ENCODE measurements at regions not wholly inside any gene's neighbourhood (a gene's known extent, or its start where the extent isn't known, plus 50 kb on each side); places are given as distances from the start of the nearest gene placed in this dataset.

- H3F3A ChIP-seq (replicated peaks; ENCODE audit: low read depth) = no peaks in the 10 kb centered on the region
- no peaks in the 10 kb centered on the region for H3K27me3 ChIP-seq (ENCODE audit: insufficient read depth)
- TF ChIP-seq REST (IDR thresholded peaks at IDR 0.05; ENCODE audit: unreplicated experiment) (no peak), ETS1 (IDR thresholded peaks at IDR 0.05) (no peak), NANOG (IDR thresholded peaks at IDR 0.05; ENCODE audit: borderline replicate concordance) (no peak), CTCF (conservative IDR thresholded peaks at IDR 0.05; ENCODE audit: low read depth in 2 of 2) (no peak)
- H3K9me2 ChIP-seq (ENCODE audit: insufficient read depth) = peaks cover 16% of the 10 kb centered on the region
- H2AFZ ChIP-seq = no peak overlapping the region
- Mint-ChIP-seq H3K4me3 (no peak overlapping the region), H3K27ac (no peak overlapping the region), H3K9me3 (no peaks in the 10 kb centered on the region), H3K4me1 (no peaks in the 10 kb centered on the region), H3K36me3 (ENCODE audit: low read depth) (no peaks in the 10 kb centered on the region; the same call in 2 of the 3 replicates), H3K27me3 (ENCODE audit: insufficient read depth, low read depth, poor library complexity) (peaks cover 2% of the 10 kb centered on the region)
- no peaks in the 10 kb centered on the region for H3K79me2 ChIP-seq (replicated peaks; ENCODE audit: insufficient read depth)
- H3K4me3 ChIP-seq = no peak overlapping the region
- DNase-seq (ENCODE audit: low spot score) (no peak), ATAC-seq (no peak)
- no peaks in the 10 kb centered on the region for H3K36me3 ChIP-seq (ENCODE audit: insufficient read depth)
- no peak overlapping the region for H3K27ac ChIP-seq (ENCODE audit: low read depth)
- H3K4me1 ChIP-seq (ENCODE audit: insufficient read depth) = no peaks in the 10 kb centered on the region
- H3K4me2 ChIP-seq = no peak overlapping the region
- no peaks in the 10 kb centered on the region for H4K20me1 ChIP-seq (replicated peaks; ENCODE audit: insufficient read depth)
These were observed 134.7 kb upstream of the SMIM21 start for GRCh38 chr18:75562216-75562615.

GRCh38 chr18:75558790-75559189, 131.3 kb upstream of the SMIM21 start:
- peaks cover 12% of the 10 kb centered on the region for H3K4me1 ChIP-seq (ENCODE audit: insufficient read depth)
- Mint-ChIP-seq H3K4me1 (peaks cover 21% of the 10 kb centered on the region), H3K36me3 (ENCODE audit: low read depth) (no peaks in the 10 kb centered on the region), H3K27me3 (ENCODE audit: insufficient read depth, low read depth, poor library complexity) (peaks cover 2% of the 10 kb centered on the region), H3K27ac (no peak overlapping the region), H3K4me3 (no peak overlapping the region), H3K9me3 (no peaks in the 10 kb centered on the region)
- H3K27ac ChIP-seq (ENCODE audit: low read depth) = no peak overlapping the region
- no peaks in the 10 kb centered on the region for H3K79me2 ChIP-seq (replicated peaks; ENCODE audit: insufficient read depth)
- H3K9me2 ChIP-seq (ENCODE audit: insufficient read depth) = peaks cover 16% of the 10 kb centered on the region
- no peak overlapping the region for H2AFZ ChIP-seq
- ATAC-seq = no peak
- no peaks in the 10 kb centered on the region for H3K27me3 ChIP-seq (ENCODE audit: insufficient read depth)
- no peak overlapping the region for H3K4me2 ChIP-seq
- H3F3A ChIP-seq (replicated peaks; ENCODE audit: low read depth) = no peaks in the 10 kb centered on the region
- no peaks in the 10 kb centered on the region for H4K20me1 ChIP-seq (replicated peaks; ENCODE audit: insufficient read depth)
- H3K36me3 ChIP-seq (ENCODE audit: insufficient read depth) = no peaks in the 10 kb centered on the region
- H3K4me3 ChIP-seq = no peak overlapping the region
- DNase-seq (ENCODE audit: low spot score) = no peak
- TF ChIP-seq JUNB (IDR thresholded peaks at IDR 0.05; ENCODE audit: unreplicated experiment) (no peak), ZNF462 (CRISPR knock-in tag; IDR thresholded peaks at IDR 0.05) (no peak), EZH2 (IDR thresholded peaks at IDR 0.05; ENCODE audit: low read depth, unreplicated experiment) (no peak), ZNF331 (CRISPR knock-in tag; IDR thresholded peaks at IDR 0.05; ENCODE audit: low read depth) (no peak), NANOG (IDR thresholded peaks at IDR 0.05; ENCODE audit: borderline replicate concordance) (no peak)

Data from GM23338 (cell line).